Thyroid gland (tissue), 4 donors: ENCODE measurements at regions not wholly inside any gene's neighbourhood (a gene's known extent, or its start where the extent isn't known, plus 50 kb on each side); places are given as distances from the start of the nearest gene placed in this dataset.

Experiments used
- DNase-seq, 2 donors: peaks; one replicate each; pipeline ENCODE4 v3.0.0-alpha.2; 2019
- H3K27ac ChIP-seq, 3 donors: fragments of 200-600 bp; sonication (generic); 1 replicate in 2 of 3; 2 replicates in 1 of 3; pipeline ENCODE4 v1.5.1; 2016 to 2019; ENCODE audit warnings: mild to moderate bottlenecking in 1 of 3, moderate library complexity in 1 of 3
- H3K27me3 ChIP-seq: fragments of 200-600 bp; sonication (generic); one replicate; pipeline ENCODE4 v1.5.1; 2019
- H3K36me3 ChIP-seq, 2 donors: fragments of 200-600 bp; sonication (generic); one replicate each; pipeline ENCODE4 v1.5.1; 2016 to 2019
- H3K4me1 ChIP-seq, 2 donors: fragments of 200-600 bp; sonication (generic); one replicate each; pipeline ENCODE4 v1.5.1; 2017 to 2019
- H3K4me3 ChIP-seq, 3 donors: fragments of 200-600 bp; sonication (generic); replicated peaks in 1 of 3; 1 replicate in 2 of 3; 2 replicates in 1 of 3; pipeline ENCODE4 v1.5.1; 2016; ENCODE audit warnings: mild to moderate bottlenecking in 1 of 3
- H3K9me3 ChIP-seq: fragments of 200-600 bp; sonication (generic); one replicate; pipeline ENCODE4 v1.5.1; 2017
- CTCF ChIP-seq, 6 experiments: fragments of 200-600 bp in 3 of 6; fragments of 450-650 bp in 3 of 6; sonication (generic) in 3 of 6; IDR thresholded peaks; one replicate each; pipeline ENCODE4 v1.5.1; 2016 to 2019; ENCODE audit warnings: antibody characterized with exemption in 6 of 6, mild to moderate bottlenecking in 2 of 6, inconsistent platforms in 1 of 6, moderate library complexity in 1 of 6
- POLR2A ChIP-seq, 2 donors: fragments of 450-650 bp; IDR thresholded peaks; one replicate each; pipeline ENCODE4 v1.6.1; 2017; ENCODE audit warnings: antibody characterized with exemption in 2 of 2, mild to moderate bottlenecking in 2 of 2, moderate library complexity in 1 of 2
- WGBS, 2 donors: methylation state at CpG; one replicate each; pipeline ENCODE4 v1.1.5; 2017; 5-methylcytosine and 5-hydroxymethylcytosine counted together
- intact Hi-C: fragments of 100-400 bp; cut with DNase I; formaldehyde crosslinking; loops from one replicate; pipeline ENCODE4 v1.15.1; 2023

GRCh38 chr20:53828088-53828681 is 234.5 kb upstream of the ZNF217 start:
- Histone ChIP-seq H3K9me3 (no peaks in the 10 kb centered on the region), H3K36me3 (no peaks in the 10 kb centered on the region), H3K27me3 (no peaks in the 10 kb centered on the region), H3K4me3 (no peak overlapping the region), H3K27ac (peak overlapping the region; percentile 90 to 97 (median 94)), H3K4me1 (peaks cover 26 to 37% of the 10 kb centered on the region in 2 donors)
- intact Hi-C loops, result no loop called here
- no peak for DNase-seq
- TF ChIP-seq CTCF (IDR thresholded peaks at IDR 0.05) (no peak), POLR2A (IDR thresholded peaks at IDR 0.05) (no peak)
- WGBS, 2 donors, result 22 to 33% methylated on average over 5 of the region's 5 CpGs

GRCh38 chr20:53827292-53828087 is 233.9 kb upstream of the ZNF217 start:
- 54 to 56% methylated on average over 4 of the region's 4 CpGs for WGBS, 2 donors
- TF ChIP-seq POLR2A (IDR thresholded peaks at IDR 0.05), result no peak
- intact Hi-C loops, result no loop called here
- Histone ChIP-seq H3K36me3 (no peaks in the 10 kb centered on the region), H3K4me3 (no peak overlapping the region), H3K9me3 (no peaks in the 10 kb centered on the region), H3K27me3 (no peaks in the 10 kb centered on the region), H3K4me1 (peaks cover 26 to 37% of the 10 kb centered on the region in 2 donors), H3K27ac (peak overlapping the region; percentile 90 to 97 (median 94))
- DNase-seq, result no peak

GRCh38 chr20:53826597-53827291 is 233.1 kb upstream of the ZNF217 start:
- intact Hi-C loops, result no loop called here
- WGBS, 2 donors, result 94 to 95% methylated on average over 5 of the region's 5 CpGs
- Histone ChIP-seq H3K36me3 (no peaks in the 10 kb centered on the region), H3K9me3 (no peaks in the 10 kb centered on the region), H3K4me3 (no peak overlapping the region), H3K27ac (peak overlapping the region; percentile 90 to 97 (median 94)), H3K27me3 (no peaks in the 10 kb centered on the region), H3K4me1 (peaks cover 26 to 37% of the 10 kb centered on the region in 2 donors)
- TF ChIP-seq POLR2A (IDR thresholded peaks at IDR 0.05) (no peak), CTCF (IDR thresholded peaks at IDR 0.05) (no peak)
- no peak for DNase-seq

- peaks cover 26 to 37% of the 10 kb centered on the region in 2 donors for H3K4me1 ChIP-seq
- no peaks in the 10 kb centered on the region for H3K27me3 ChIP-seq
- WGBS, 2 donors, result 81 to 95% methylated on average over 2 of the region's 2 CpGs
- no peak for DNase-seq
- no peak for TF ChIP-seq CTCF (IDR thresholded peaks at IDR 0.05)
- TF ChIP-seq POLR2A (IDR thresholded peaks at IDR 0.05), result no peak
- no peaks in the 10 kb centered on the region for H3K36me3 ChIP-seq
- H3K9me3 ChIP-seq, result no peaks in the 10 kb centered on the region
- no peak overlapping the region for H3K4me3 ChIP-seq
- intact Hi-C loops, result no loop called here
- no peak overlapping the region for H3K27ac ChIP-seq
These were observed 232.5 kb upstream of the ZNF217 start for GRCh38 chr20:53826090-53826489.

- no peak for TF ChIP-seq POLR2A (IDR thresholded peaks at IDR 0.05)
- no peak for TF ChIP-seq CTCF (IDR thresholded peaks at IDR 0.05)
- intact Hi-C loops, result no loop called here
- no peaks in the 10 kb centered on the region for H3K9me3 ChIP-seq
- peaks cover 22 to 31% of the 10 kb centered on the region in 2 donors for H3K4me1 ChIP-seq
- H3K27ac ChIP-seq, result no peak overlapping the region
- no peaks in the 10 kb centered on the region for H3K36me3 ChIP-seq
- no peak for DNase-seq
- no peak overlapping the region for H3K4me3 ChIP-seq
- no peaks in the 10 kb centered on the region for H3K27me3 ChIP-seq
- 93 to 94% methylated on average over 4 of the region's 4 CpGs for WGBS, 2 donors
These were observed 231.6 kb upstream of the ZNF217 start for GRCh38 chr20:53825282-53825681.
